ENCODE measurements at regions not wholly inside any gene's neighbourhood (a gene's known extent, or its start where the extent isn't known, plus 50 kb on each side); places are given as distances from the start of the nearest gene placed in this dataset.

DNA sequence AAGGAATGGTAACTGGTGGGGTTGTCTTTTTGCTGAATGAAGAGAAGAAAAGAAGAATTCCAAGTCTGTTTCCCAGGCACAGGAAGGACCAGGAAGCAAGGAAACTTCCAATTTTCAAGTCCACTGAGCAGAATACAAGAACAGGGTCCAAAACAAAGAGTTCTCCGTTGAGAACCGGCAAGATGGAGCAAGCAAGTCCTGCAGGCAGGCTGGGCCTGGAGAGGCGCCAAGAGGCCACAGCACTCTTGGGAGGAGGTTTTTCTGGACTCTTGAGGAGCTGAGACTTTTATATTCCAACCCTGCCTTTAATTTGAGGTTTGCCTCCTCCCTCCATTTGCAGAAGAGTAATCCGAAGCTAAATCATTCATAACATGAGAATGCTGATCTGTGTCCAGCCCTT, 224.5 kb downstream of the IKZF2 start:
- Mint-ChIP-seq H3K4me1 (peaks cover 12% of the 10 kb centered on the region), H3K36me3 (peaks cover 4% of the 10 kb centered on the region), H3K27me3 (ENCODE audit: low read depth) (no peaks in the 10 kb centered on the region), H3K27ac (no peak overlapping the region), H3K9me3 (peaks cover 11% of the 10 kb centered on the region), H3K4me3 (no peak overlapping the region)
- ChIA-PET CTCF (no interaction called here), POLR2A (interaction anchor here (0.6 to 0.7 kb wide), 2 partner anchors 180 to 248 kb away, joined by 3 read pairs; no protein-coding TSS in a partner anchor)
- no peak for DNase-seq (ENCODE audit: low spot score)
- TF ChIP-seq RELA (CRISPR knock-in tag; IDR thresholded peaks at IDR 0.05; ENCODE audit: borderline replicate concordance) (no peak), PRRX2 (CRISPR knock-in tag; IDR thresholded peaks at IDR 0.05) (no peak)
- no peak for ATAC-seq

DNA sequence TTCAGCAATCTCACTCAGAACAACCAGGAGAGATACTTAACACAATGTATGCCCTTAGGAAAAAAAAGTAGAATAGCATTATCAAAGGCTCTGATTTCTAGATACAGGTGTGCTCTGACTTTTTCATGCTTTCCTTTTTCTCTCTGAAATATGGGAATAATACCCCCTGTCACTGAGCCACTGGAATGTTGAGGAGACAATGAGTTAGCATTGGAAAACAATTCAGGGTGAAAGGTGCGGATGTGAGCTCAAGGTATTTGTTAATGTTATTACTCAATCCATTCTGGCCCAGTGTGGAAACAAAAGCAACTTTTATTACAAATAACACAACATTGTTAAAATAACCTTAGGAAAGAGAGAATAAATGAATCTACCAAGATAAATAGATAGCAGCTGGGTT, 228.0 kb downstream of the IKZF2 start:
- ATAC-seq (peak; percentile 43; the same call in 1 of the 2 replicates), DNase-seq (ENCODE audit: low spot score) (no peak)
- H3K9me3 Mint-ChIP-seq: peaks cover 11% of the 10 kb centered on the region
- TF ChIP-seq, protein P1, sequence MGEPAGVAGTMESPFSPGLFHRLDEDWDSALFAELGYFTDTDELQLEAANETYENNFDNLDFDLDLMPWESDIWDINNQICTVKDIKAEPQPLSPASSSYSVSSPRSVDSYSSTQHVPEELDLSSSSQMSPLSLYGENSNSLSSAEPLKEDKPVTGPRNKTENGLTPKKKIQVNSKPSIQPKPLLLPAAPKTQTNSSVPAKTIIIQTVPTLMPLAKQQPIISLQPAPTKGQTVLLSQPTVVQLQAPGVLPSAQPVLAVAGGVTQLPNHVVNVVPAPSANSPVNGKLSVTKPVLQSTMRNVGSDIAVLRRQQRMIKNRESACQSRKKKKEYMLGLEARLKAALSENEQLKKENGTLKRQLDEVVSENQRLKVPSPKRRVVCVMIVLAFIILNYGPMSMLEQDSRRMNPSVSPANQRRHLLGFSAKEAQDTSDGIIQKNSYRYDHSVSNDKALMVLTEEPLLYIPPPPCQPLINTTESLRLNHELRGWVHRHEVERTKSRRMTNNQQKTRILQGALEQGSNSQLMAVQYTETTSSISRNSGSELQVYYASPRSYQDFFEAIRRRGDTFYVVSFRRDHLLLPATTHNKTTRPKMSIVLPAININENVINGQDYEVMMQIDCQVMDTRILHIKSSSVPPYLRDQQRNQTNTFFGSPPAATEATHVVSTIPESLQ (CRISPR knock-in tag; IDR thresholded peaks at IDR 0.05): no peak
- TF ChIP-seq, protein P2, sequence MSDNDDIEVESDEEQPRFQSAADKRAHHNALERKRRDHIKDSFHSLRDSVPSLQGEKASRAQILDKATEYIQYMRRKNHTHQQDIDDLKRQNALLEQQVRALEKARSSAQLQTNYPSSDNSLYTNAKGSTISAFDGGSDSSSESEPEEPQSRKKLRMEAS (CRISPR knock-in tag; IDR thresholded peaks at IDR 0.05): no peak
- TF ChIP-seq, protein P3, sequence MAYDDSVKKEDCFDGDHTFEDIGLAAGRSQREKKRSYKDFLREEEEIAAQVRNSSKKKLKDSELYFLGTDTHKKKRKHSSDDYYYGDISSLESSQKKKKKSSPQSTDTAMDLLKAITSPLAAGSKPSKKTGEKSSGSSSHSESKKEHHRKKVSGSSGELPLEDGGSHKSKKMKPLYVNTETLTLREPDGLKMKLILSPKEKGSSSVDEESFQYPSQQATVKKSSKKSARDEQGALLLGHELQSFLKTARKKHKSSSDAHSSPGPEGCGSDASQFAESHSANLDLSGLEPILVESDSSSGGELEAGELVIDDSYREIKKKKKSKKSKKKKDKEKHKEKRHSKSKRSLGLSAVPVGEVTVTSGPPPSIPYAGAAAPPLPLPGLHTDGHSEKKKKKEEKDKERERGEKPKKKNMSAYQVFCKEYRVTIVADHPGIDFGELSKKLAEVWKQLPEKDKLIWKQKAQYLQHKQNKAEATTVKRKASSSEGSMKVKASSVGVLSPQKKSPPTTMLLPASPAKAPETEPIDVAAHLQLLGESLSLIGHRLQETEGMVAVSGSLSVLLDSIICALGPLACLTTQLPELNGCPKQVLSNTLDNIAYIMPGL (CRISPR knock-in tag; IDR thresholded peaks at IDR 0.05): no peak
- no peak for TF ChIP-seq ESRRA (CRISPR knock-in tag; IDR thresholded peaks at IDR 0.05; ENCODE audit: borderline replicate concordance)
- TF ChIP-seq SOX15 (CRISPR knock-in tag; IDR thresholded peaks at IDR 0.05): no peak
- TF ChIP-seq TP53 (CRISPR knock-in tag; IDR thresholded peaks at IDR 0.05): no peak
- no peak for TF ChIP-seq NFATC4 (CRISPR knock-in tag; IDR thresholded peaks at IDR 0.05)
- TF ChIP-seq OVOL2 (CRISPR knock-in tag; IDR thresholded peaks at IDR 0.05; ENCODE audit: borderline replicate concordance): no peak
- no peak for TF ChIP-seq ZNF232 (CRISPR knock-in tag; IDR thresholded peaks at IDR 0.05)
- TF ChIP-seq SMAD4 (CRISPR knock-in tag; IDR thresholded peaks at IDR 0.05): no peak
- H3K4me1 Mint-ChIP-seq: peaks cover 39% of the 10 kb centered on the region
- H3K4me3 Mint-ChIP-seq: no peak overlapping the region
- H3K36me3 Mint-ChIP-seq: peaks cover 4% of the 10 kb centered on the region
- CTCF ChIA-PET: no interaction called here
- H3K27me3 Mint-ChIP-seq (ENCODE audit: low read depth): peaks cover 4% of the 10 kb centered on the region; the same call in 1 of the 2 replicates
- POLR2A ChIA-PET: no interaction called here
- no peak overlapping the region; the same call in 1 of the 2 replicates for H3K27ac Mint-ChIP-seq

DNA sequence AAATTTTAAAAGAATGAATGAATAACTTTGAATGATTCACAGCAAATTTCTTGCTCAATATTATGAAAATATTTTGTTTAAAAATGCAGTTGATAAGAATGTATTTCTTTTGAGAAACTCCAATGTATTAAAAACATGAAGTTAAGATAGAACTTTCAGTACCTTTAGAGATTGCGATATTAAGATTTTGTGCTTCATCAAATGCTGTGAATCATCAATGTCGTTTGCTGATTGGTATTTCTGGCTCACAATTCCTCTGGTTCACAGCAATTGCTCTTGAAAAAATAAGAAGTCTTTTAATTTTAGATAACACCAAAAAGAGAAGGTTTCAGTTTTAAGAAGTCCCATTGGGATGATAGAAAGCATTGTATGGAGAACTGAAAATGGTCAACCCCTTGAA, 228.7 kb downstream of the IKZF2 start:
- CTCF ChIA-PET: no interaction called here
- H3K9me3 Mint-ChIP-seq: peaks cover 11% of the 10 kb centered on the region
- no peak for ATAC-seq
- POLR2A ChIA-PET: no interaction called here
- no peak for DNase-seq (ENCODE audit: low spot score)
- H3K4me1 Mint-ChIP-seq: peaks cover 45% of the 10 kb centered on the region
- H3K27me3 Mint-ChIP-seq (ENCODE audit: low read depth): peaks cover 6% of the 10 kb centered on the region; the same call in 1 of the 2 replicates
- TF ChIP-seq SP1 (CRISPR knock-in tag; conservative IDR thresholded peaks at IDR 0.05): no peak
- no peak for TF ChIP-seq PRRX2 (CRISPR knock-in tag; IDR thresholded peaks at IDR 0.05)
- no peak for TF ChIP-seq NFYB (CRISPR knock-in tag; conservative IDR thresholded peaks at IDR 0.05; ENCODE audit: low read depth)
- TF ChIP-seq, protein P4, sequence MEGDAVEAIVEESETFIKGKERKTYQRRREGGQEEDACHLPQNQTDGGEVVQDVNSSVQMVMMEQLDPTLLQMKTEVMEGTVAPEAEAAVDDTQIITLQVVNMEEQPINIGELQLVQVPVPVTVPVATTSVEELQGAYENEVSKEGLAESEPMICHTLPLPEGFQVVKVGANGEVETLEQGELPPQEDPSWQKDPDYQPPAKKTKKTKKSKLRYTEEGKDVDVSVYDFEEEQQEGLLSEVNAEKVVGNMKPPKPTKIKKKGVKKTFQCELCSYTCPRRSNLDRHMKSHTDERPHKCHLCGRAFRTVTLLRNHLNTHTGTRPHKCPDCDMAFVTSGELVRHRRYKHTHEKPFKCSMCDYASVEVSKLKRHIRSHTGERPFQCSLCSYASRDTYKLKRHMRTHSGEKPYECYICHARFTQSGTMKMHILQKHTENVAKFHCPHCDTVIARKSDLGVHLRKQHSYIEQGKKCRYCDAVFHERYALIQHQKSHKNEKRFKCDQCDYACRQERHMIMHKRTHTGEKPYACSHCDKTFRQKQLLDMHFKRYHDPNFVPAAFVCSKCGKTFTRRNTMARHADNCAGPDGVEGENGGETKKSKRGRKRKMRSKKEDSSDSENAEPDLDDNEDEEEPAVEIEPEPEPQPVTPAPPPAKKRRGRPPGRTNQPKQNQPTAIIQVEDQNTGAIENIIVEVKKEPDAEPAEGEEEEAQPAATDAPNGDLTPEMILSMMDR (IDR thresholded peaks at IDR 0.05): no peak
- no peak for TF ChIP-seq MXD4 (CRISPR knock-in tag; IDR thresholded peaks at IDR 0.05; ENCODE audit: borderline replicate concordance)
- TF ChIP-seq, protein P5, sequence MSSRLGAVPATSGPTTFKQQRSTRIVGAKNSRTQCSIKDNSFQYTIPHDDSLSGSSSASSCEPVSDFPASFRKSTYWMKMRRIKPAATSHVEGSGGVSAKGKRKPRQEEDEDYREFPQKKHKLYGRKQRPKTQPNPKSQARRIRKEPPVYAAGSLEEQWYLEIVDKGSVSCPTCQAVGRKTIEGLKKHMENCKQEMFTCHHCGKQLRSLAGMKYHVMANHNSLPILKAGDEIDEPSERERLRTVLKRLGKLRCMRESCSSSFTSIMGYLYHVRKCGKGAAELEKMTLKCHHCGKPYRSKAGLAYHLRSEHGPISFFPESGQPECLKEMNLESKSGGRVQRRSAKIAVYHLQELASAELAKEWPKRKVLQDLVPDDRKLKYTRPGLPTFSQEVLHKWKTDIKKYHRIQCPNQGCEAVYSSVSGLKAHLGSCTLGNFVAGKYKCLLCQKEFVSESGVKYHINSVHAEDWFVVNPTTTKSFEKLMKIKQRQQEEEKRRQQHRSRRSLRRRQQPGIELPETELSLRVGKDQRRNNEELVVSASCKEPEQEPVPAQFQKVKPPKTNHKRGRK (CRISPR knock-in tag; IDR thresholded peaks at IDR 0.05; ENCODE audit: borderline replicate concordance): no peak
- no peak for TF ChIP-seq SMAD4 (CRISPR knock-in tag; IDR thresholded peaks at IDR 0.05)
- H3K36me3 Mint-ChIP-seq: peaks cover 4% of the 10 kb centered on the region
- H3K4me3 Mint-ChIP-seq: no peak overlapping the region
- no peak overlapping the region for H3K27ac Mint-ChIP-seq
